HPDE6-E6E7 (cell line): ENCODE measurements at regions not wholly inside any gene's neighbourhood (a gene's known extent, or its start where the extent isn't known, plus 50 kb on each side); places are given as distances from the start of the nearest gene placed in this dataset.
"Not testable (repeated sequence)": the region's sequence is repeated elsewhere in the genome, so short reads cannot be mapped to it uniquely, and the experiment has no call there.

Experiments used
- DNase-seq: peaks from one replicate; pipeline ENCODE4 v3.0.0; 2011; ENCODE audit warnings: missing footprints; ENCODE audit errors: extremely low spot score

DNA sequence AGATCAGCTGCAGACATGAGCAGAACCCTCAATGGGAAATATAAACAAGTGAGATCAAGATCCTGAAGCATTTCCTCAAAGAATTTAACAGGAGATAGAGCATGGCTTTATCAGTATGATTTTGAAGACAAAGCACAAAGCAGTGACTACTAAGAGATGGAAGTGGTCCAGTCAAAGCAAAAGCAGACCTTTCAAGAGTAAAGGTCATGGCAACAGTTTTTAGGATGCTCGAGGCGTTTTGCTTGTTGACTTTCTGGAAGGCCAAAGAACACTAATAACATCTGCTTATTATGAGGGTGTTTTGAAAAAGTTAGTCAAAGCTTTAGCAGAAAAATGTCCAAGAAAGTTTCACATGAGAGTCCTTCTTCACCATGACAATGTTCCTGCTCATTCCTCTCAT lies 128.5 kb downstream of the KCNE4 start:
- DNase-seq, result no peak

GRCh38 chr2:223181561-223181960 lies 129.6 kb downstream of the KCNE4 start:
- DNase-seq, result no peak

DNA sequence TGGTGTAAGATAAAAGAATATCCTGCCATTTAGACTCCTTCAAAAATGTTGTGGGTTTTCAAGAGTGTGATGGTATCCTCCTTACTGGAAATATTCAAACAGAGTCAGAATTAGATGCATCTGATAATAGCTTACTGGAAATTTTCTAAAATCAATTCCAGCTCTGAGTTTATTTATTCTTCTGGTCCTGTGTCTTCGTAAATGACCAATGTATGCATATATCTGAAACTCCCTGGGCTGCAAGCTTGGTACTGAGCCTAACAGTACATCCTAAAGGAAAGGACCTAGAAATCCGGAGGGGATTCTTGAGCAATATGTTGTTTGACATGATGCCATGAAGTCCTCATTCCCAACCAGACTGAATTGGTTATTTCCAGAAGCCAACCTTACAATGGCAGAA lies 130.4 kb downstream of the KCNE4 start:
- no peak for DNase-seq

DNA sequence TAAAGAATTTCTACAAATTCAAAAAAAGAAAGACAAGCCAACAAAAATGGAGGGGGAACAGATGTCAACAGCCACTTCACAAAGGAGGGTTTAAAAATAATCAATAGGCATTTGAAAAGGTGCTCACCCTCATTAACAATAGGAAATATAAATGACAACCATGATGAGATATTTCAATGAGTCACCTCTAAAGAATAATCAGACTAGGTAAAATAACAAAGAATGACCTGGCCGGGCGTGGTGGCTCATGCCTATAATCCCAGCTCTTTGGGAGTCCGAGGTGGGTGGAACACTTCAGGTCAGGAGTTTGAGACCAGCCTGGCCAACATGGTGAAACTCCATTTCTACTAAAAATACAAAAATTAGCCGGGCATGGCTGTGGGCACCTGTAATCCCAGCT lies 133.6 kb downstream of the KCNE4 start:
- DNase-seq, result no peak

GRCh38 chr2:223187256-223187655 lies 135.3 kb downstream of the KCNE4 start:
- DNase-seq, result no peak

- DNase-seq, result not testable (repeated sequence)
Measured at GRCh38 chr2:223190561-223191206, 138.7 kb downstream of the KCNE4 start.

- DNase-seq, result no peak
Measured at GRCh38 chr2:223196331-223196730, 144.3 kb downstream of the KCNE4 start.

DNA sequence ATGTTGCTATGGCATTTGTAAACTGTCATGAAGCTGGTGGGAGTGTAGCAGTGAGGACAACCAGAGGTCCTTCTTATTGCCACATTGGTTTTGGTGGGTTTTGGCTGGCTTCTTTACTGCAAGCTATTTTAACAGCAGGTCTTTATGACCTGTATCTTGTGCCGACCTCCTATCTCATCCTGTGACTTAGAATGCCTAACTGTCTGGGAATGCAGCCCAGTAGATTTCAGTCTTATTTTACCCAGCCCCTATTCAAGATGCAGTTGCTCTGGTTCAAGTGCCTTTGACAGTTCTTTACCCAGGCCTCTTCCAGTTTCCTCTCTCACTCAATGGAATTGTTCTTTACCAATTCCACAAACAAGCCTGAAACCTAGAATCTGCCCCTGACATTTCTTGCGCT lies 145.1 kb downstream of the KCNE4 start:
- DNase-seq, result no peak

DNA sequence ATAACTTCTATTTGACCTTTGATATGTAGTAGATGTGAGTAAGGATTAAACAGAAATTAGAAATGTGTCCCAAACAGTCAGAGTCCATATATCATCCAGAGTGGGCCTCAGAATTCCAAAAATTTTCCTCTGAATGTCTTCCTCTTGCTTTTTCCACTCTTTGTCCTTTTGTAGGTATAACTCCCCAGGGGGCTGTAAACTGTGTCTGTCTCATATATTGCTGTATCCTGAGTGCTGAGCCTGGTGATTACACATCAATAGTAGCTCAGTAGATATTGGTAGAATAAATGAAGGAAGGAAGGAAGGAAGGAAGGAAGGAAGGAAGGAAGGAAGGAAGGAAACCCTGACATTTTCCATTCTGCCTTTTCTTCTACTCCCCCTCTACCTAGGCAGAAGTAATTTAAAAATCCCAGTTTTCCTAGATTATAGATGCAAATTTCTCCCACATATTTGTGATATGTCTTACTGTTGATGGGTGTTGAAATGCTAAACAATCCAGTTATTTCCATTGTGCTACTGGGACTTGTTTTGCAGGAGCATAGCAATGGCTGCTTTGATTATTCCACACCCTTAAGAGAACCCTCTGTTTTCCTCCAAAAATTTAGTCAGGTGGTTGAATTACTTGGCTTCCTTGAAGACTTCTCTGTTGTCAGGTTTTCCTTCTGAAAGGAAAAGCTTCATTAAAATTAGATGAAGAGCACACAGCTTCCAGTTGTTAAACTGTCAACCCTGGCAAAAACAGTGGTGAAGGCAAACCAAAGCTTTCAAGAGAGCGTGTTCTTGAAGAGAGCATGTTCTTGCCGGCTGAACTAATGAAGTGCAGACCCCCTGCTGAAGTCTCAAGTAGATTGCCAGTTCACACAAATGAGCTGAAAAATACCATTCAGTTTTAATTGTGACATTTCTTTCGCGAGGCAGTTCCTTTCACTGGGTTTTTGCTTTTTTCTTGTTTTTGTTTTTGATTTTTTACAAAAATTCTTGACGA lies 147.8 kb downstream of the KCNE4 start:
- DNase-seq, result no peak

GRCh38 chr2:223203971-223204929 lies 152.3 kb downstream of the KCNE4 start:
- no peak for DNase-seq

DNA sequence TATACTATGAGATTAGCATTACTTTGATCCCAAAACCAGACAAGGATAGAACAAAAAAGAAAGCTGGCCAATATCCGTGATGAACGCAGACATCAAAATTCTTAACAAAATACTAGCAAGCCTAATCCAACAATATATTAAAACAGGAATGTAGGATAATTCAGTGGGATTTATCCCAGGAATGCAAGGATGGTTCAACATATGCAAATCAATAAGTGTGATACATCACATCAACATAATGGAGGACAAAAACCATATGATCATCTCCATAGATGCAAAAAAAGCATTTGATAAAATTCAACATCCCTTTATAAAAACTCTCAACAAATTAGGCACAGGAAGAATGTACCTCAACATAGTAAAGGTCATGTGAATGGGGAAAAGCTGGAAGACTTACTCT lies 158.5 kb downstream of the KCNE4 start:
- DNase-seq, result no peak

GRCh38 chr2:223214394-223215253 lies 162.6 kb downstream of the KCNE4 start:
- DNase-seq, result no peak

DNA sequence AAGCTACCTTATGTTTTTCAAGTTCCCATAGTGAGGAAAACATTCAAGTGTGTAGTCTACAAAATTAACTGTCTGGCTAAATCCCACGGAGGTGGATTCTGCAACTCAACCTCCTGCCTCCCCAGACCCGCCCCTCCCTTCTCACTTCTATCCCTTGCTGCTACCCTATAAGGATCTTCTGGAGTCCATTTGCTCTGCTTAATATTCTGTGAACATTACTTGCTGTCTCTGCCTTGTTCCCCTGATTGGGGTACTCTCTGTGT lies 163.2 kb downstream of the KCNE4 start:
- DNase-seq, result no peak

DNA sequence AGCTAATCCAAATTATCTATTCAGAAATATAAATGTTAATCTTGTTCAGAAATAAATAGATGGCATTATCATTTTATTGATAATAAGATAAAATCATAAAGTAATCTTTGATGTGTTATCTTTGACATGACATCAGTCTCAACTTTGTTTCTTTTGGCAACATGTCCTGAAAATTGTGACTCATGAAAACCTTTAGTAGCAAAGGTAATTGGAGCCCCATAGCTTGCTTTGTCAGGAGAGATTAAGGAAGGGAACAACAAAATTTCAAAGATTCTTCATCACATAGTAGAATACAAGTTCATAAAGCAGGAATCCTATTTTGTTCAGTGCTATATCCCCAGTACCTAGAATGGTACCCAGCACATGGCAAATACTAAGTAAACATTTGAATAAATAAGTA lies 165.4 kb downstream of the KCNE4 start:
- no peak for DNase-seq

GRCh38 chr2:223218587-223219178 lies 166.7 kb downstream of the KCNE4 start:
- no peak for DNase-seq

GRCh38 chr2:223219872-223220657 lies 168.1 kb downstream of the KCNE4 start:
- DNase-seq, result no peak

DNA sequence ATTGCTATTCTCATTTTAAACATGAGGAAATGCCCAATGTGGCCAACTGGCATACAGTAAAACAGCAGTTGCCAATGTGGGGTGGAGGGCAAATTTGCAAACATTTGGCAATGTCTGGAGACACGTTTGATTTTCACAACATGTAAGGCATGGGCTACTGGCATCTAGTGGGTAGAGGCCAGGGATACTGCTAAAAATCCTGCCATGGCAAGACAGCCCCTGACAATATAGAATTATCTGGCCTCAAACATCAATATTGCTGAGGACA lies 168.6 kb downstream of the KCNE4 start:
- no peak for DNase-seq

GRCh38 chr2:223221139-223221835 lies 169.3 kb downstream of the KCNE4 start:
- DNase-seq, result no peak

DNA sequence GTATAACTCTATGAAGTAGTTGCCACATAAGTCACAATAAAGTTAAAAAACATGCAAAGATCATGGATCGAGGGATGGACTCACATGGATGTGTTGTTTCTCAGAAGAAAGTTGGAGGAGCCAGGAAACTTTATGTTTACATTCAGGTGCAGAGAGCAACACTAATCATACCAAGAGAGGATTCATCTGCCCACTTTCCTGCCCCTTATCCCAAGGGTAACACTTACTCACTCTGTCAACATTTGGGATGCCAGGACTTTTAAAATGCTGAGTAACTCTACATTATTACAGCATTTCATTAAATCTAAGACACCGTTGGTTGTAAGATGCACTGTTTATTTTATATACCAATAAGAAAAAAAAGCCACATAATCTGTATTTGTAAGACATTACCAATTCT lies 170.4 kb downstream of the KCNE4 start:
- peak; percentile 20 for DNase-seq

DNA sequence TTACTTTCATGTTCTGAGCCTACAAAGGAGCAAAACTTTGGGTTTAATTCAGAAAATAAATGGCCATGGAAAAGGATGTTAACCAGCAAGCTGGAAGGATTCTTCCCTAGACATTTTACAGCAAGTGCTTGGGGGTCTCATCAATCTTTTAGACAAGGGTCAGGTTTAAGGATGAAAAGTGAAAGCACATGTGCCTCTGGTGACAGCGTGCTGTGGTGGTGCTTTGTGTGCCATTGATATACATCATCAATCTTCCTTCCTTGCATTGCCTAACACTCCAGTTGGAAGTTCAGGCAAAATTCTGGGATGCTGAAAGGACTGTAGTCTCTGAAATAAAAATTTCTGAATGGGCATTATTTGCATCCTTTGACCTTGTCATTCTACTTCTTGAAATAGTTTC lies 171.2 kb downstream of the KCNE4 start:
- no peak for DNase-seq
